KMS-11 (cell line): ENCODE measurements at regions not wholly inside any gene's neighbourhood (a gene's known extent, or its start where the extent isn't known, plus 50 kb on each side); places are given as distances from the start of the nearest gene placed in this dataset.
"Not testable (repeated sequence)": the region's sequence is repeated elsewhere in the genome, so short reads cannot be mapped to it uniquely, and the experiment has no call there.

Experiments used
- H2AFZ ChIP-seq: fragments of 200-600 bp; sonication (generic); 2 replicates; pipeline ENCODE4 v1.6.1; 2016; ENCODE audit warnings: antibody characterized with exemption, mixed run types, low read depth
- H3K27ac ChIP-seq: fragments of 200-600 bp; sonication (generic); 2 replicates; pipeline ENCODE4 v1.6.1; 2016; ENCODE audit warnings: mild to moderate bottlenecking, mixed run types
- H3K27me3 ChIP-seq: fragments of 200-600 bp; sonication (generic); 2 replicates; pipeline ENCODE4 v1.6.1; 2017; ENCODE audit warnings: mild to moderate bottlenecking, low read depth, mixed run types, moderate library complexity; ENCODE audit not compliant: insufficient read depth
- H3K36me3 ChIP-seq: fragments of 200-600 bp; sonication (generic); 2 replicates; pipeline ENCODE4 v1.6.1; 2017; ENCODE audit warnings: mild to moderate bottlenecking, mixed run types; ENCODE audit not compliant: insufficient read depth
- H3K4me1 ChIP-seq: fragments of 200-600 bp; sonication (generic); 2 replicates; pipeline ENCODE4 v1.6.1; 2016; ENCODE audit warnings: mild to moderate bottlenecking, low read depth, mixed run types; ENCODE audit not compliant: poor library complexity, severe bottlenecking
- H3K4me2 ChIP-seq: fragments of 200-600 bp; sonication (generic); 2 replicates; pipeline ENCODE4 v1.7.0; 2016; ENCODE audit warnings: mild to moderate bottlenecking, mixed run types
- H3K4me3 ChIP-seq: fragments of 200-600 bp; sonication (generic); IDR thresholded peaks from 2 replicates; pipeline ENCODE4 v1.6.1; 2017; ENCODE audit warnings: low read depth, low read length, mixed read lengths; ENCODE audit not compliant: insufficient read depth
- H3K79me2 ChIP-seq: fragments of 200-600 bp; sonication (generic); 2 replicates; pipeline ENCODE4 v1.6.1; 2016; ENCODE audit warnings: low read depth, mixed run types; ENCODE audit not compliant: insufficient read depth
- H3K9ac ChIP-seq: fragments of 200-600 bp; sonication (generic); 2 replicates; pipeline ENCODE4 v1.6.1; 2016; ENCODE audit warnings: mild to moderate bottlenecking, mixed run types
- H4K20me1 ChIP-seq: fragments of 200-600 bp; sonication (generic); 2 replicates; pipeline ENCODE4 v1.6.1; 2016; ENCODE audit warnings: mild to moderate bottlenecking, mixed run types; ENCODE audit not compliant: insufficient read depth
- CTCF ChIP-seq: fragments of 200-600 bp; sonication (generic); conservative IDR thresholded peaks from 2 replicates; pipeline ENCODE4 v1.6.1; 2017; ENCODE audit warnings: low read depth, mild to moderate bottlenecking, antibody characterized with exemption, low read length, moderate library complexity, mixed read lengths

GRCh38 chr13:54110597-54110996 lies 1082.0 kb downstream of the OLFM4 start:
- H3K9ac ChIP-seq: no peak overlapping the region
- H2AFZ ChIP-seq: no peak overlapping the region
- H3K4me2 ChIP-seq: no peak overlapping the region
- H3K79me2 ChIP-seq: no peaks in the 10 kb centered on the region
- no peak for TF ChIP-seq CTCF
- H3K27ac ChIP-seq: no peak overlapping the region
- H3K4me3 ChIP-seq: no peak overlapping the region
- H3K36me3 ChIP-seq: no peaks in the 10 kb centered on the region
- H3K27me3 ChIP-seq: no peaks in the 10 kb centered on the region
- H3K4me1 ChIP-seq: no peaks in the 10 kb centered on the region
- H4K20me1 ChIP-seq: no peaks in the 10 kb centered on the region

DNA sequence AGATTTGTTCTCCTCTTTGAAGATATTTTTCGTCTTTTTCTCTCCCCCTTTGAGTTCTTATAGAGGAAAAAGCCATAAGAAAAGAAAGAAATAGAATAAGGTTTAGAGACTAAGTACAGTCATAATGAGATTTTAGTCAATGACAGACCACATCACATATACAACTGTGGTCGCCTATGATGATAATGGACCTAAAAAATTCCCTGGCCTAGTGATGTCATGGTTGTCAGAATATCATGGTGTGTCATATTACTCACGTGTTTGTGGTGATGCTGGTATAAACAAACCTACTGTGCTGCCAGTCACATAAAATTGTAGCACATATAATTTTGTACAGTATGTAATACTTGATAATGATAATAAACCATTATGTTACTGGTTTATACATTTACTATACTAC lies 1096.1 kb downstream of the OLFM4 start:
- no peak for TF ChIP-seq CTCF
- Histone ChIP-seq H3K4me1 (no peaks in the 10 kb centered on the region), H3K36me3 (no peaks in the 10 kb centered on the region), H3K27ac (no peak overlapping the region), H3K4me3 (no peak overlapping the region), H3K27me3 (no peaks in the 10 kb centered on the region), H3K79me2 (no peaks in the 10 kb centered on the region), H3K9ac (no peak overlapping the region), H3K4me2 (no peak overlapping the region), H4K20me1 (no peaks in the 10 kb centered on the region), H2AFZ (no peak overlapping the region)

GRCh38 chr13:54130931-54131330 lies 1102.3 kb downstream of the OLFM4 start:
- not testable (repeated sequence) for H3K4me3 ChIP-seq, H4K20me1 ChIP-seq, H3K79me2 ChIP-seq, H3K27me3 ChIP-seq, H3K9ac ChIP-seq, H3K27ac ChIP-seq, H3K4me1 ChIP-seq, H2AFZ ChIP-seq, H3K36me3 ChIP-seq, H3K4me2 ChIP-seq

DNA sequence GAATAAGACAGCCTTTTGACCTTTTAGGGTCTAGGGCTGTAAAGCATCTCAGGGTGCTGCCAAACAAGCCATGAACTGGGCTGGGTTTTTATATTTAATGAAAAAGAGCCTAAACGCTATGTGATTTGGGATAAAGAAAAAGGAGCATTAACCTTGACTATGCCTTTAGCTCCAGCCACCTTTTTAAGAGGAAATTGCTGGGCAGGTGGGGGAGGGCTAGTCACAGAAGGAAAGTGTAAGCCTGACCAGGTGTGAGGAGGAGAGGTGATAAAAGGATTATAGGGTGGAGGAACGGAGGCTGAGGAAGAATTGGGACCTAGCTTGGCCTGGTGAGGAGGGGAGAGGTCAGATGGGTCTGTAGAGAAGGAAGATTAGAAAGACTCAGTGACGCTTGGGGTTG lies 1102.8 kb downstream of the OLFM4 start:
- H3K9ac ChIP-seq, H2AFZ ChIP-seq, H3K27me3 ChIP-seq, H3K4me3 ChIP-seq, H3K4me2 ChIP-seq, H3K4me1 ChIP-seq, H3K27ac ChIP-seq, H3K79me2 ChIP-seq, H4K20me1 ChIP-seq, H3K36me3 ChIP-seq: not testable (repeated sequence)

GRCh38 chr13:54132127-54132526 lies 1103.5 kb downstream of the OLFM4 start:
- not testable (repeated sequence) for H3K4me3 ChIP-seq, H3K9ac ChIP-seq, H3K36me3 ChIP-seq, H3K27me3 ChIP-seq, H2AFZ ChIP-seq, H3K4me2 ChIP-seq, H3K79me2 ChIP-seq, H4K20me1 ChIP-seq, H3K27ac ChIP-seq, H3K4me1 ChIP-seq

DNA sequence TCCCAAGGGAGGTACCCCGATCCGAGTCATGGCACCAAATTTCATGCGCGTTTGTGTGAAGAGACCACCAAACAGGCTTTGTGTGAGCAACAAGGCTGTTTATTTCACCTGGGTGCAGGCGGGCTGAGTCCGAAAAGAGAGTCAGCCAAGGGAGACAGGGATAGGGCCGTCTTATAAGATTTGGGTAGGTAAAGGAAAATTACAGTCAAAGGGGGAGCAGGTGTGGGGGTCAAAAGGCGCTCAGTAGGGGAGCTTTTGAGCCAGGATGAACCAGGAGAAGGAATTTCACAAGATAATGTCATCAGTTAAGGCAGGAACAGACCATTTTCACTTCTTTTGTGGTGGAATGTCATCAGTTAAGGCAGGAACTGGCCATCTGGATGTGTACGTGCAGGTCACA lies 1104.1 kb downstream of the OLFM4 start:
- not testable (repeated sequence) for H3K27me3 ChIP-seq, H3K79me2 ChIP-seq, H3K9ac ChIP-seq, H3K27ac ChIP-seq, H3K4me3 ChIP-seq, H3K4me2 ChIP-seq, H4K20me1 ChIP-seq, H2AFZ ChIP-seq, H3K36me3 ChIP-seq, H3K4me1 ChIP-seq
